ENCODE measurements at regions not wholly inside any gene's neighbourhood (a gene's known extent, or its start where the extent isn't known, plus 50 kb on each side); places are given as distances from the start of the nearest gene placed in this dataset.

GRCh38 chr4:170270628-170271027 is 180.9 kb upstream of the AADAT start:
- DNase-seq (ENCODE audit: low read depth) = peak; percentile 40
- no peak for TF ChIP-seq CTCF (IDR thresholded peaks at IDR 0.05; ENCODE audit: insufficient read depth, low read depth, low read length, missing control alignments)
- H3K4me3 ChIP-seq (ENCODE audit: low read depth, low read length) = no peak overlapping the region

GRCh38 chr4:170269950-170270349 is 180.2 kb upstream of the AADAT start:
- no peak for DNase-seq (ENCODE audit: low read depth)
- H3K4me3 ChIP-seq (ENCODE audit: low read depth, low read length) = no peak overlapping the region
- no peak for TF ChIP-seq CTCF (IDR thresholded peaks at IDR 0.05; ENCODE audit: insufficient read depth, low read depth, low read length, missing control alignments)

- TF ChIP-seq CTCF (IDR thresholded peaks at IDR 0.05; ENCODE audit: insufficient read depth, low read depth, low read length, missing control alignments) = peak; percentile 86
- peak; percentile 92 for DNase-seq (ENCODE audit: low read depth)
- H3K4me3 ChIP-seq (ENCODE audit: low read depth, low read length) = no peak overlapping the region
Observed at GRCh38 chr4:170259631-170260153, 169.9 kb upstream of the AADAT start.

GRCh38 chr4:170256807-170257206 is 167.1 kb upstream of the AADAT start:
- DNase-seq (ENCODE audit: low read depth) = no peak
- no peak for TF ChIP-seq CTCF (IDR thresholded peaks at IDR 0.05; ENCODE audit: insufficient read depth, low read depth, low read length, missing control alignments)
- H3K4me3 ChIP-seq (ENCODE audit: low read depth, low read length) = no peak overlapping the region

- no peak for DNase-seq (ENCODE audit: low read depth)
- no peak overlapping the region for H3K4me3 ChIP-seq (ENCODE audit: low read depth, low read length)
- no peak for TF ChIP-seq CTCF (IDR thresholded peaks at IDR 0.05; ENCODE audit: insufficient read depth, low read depth, low read length, missing control alignments)
Observed at GRCh38 chr4:170248576-170248975, 158.8 kb upstream of the AADAT start.

- no peak for TF ChIP-seq CTCF (IDR thresholded peaks at IDR 0.05; ENCODE audit: insufficient read depth, low read depth, low read length, missing control alignments)
- no peak for DNase-seq (ENCODE audit: low read depth)
- H3K4me3 ChIP-seq (ENCODE audit: low read depth, low read length) = no peak overlapping the region
Observed at GRCh38 chr4:170248029-170248428, 158.3 kb upstream of the AADAT start.

- DNase-seq (ENCODE audit: low read depth) = no peak
- no peak for TF ChIP-seq CTCF (IDR thresholded peaks at IDR 0.05; ENCODE audit: insufficient read depth, low read depth, low read length, missing control alignments)
- H3K4me3 ChIP-seq (ENCODE audit: low read depth, low read length) = no peak overlapping the region
Observed at GRCh38 chr4:170247596-170247995, 157.8 kb upstream of the AADAT start.
